Limb (tissue), 2 donors: ENCODE measurements at regions not wholly inside any gene's neighbourhood (a gene's known extent, or its start where the extent isn't known, plus 50 kb on each side); places are given as distances from the start of the nearest gene placed in this dataset.

Source experiments
- DNase-seq, 2 donors: peaks; one replicate each; pipeline ENCODE4 v3.0.0-alpha.2; 2016; ENCODE audit errors: extremely low spot score in 2 of 2

- peak in 1 of 2 donors; percentile 67 for DNase-seq
Measured at GRCh38 chr4:177569434-177569833, 127.2 kb upstream of the AGA start.

- no peak for DNase-seq
Measured at GRCh38 chr4:177573507-177573906, 131.3 kb upstream of the AGA start.

- no peak for DNase-seq
Measured at GRCh38 chr4:177574446-177574845, 132.2 kb upstream of the AGA start.

- no peak for DNase-seq
Measured at GRCh38 chr4:177579649-177580048, 137.4 kb upstream of the AGA start.

- no peak for DNase-seq
Measured at GRCh38 chr4:177582992-177583391, 140.8 kb upstream of the AGA start.

- no peak for DNase-seq
Measured at GRCh38 chr4:177587989-177588388, 145.8 kb upstream of the AGA start.

GRCh38 chr4:177595386-177595785 lies 153.1 kb upstream of the AGA start:
- DNase-seq: no peak

- no peak for DNase-seq
Measured at GRCh38 chr4:177596035-177596434, 153.8 kb upstream of the AGA start.

- DNase-seq: no peak
Measured at GRCh38 chr4:177596991-177597390, 154.8 kb upstream of the AGA start.

GRCh38 chr4:177605252-177605651 lies 163.0 kb upstream of the AGA start:
- no peak for DNase-seq

- no peak for DNase-seq
Measured at GRCh38 chr4:177607111-177607573, 164.9 kb upstream of the AGA start.

- no peak for DNase-seq
Measured at GRCh38 chr4:177611974-177612664, 169.9 kb upstream of the AGA start.

- DNase-seq: no peak
Measured at GRCh38 chr4:177612684-177613083, 170.4 kb upstream of the AGA start.

- DNase-seq: no peak
Measured at GRCh38 chr4:177632481-177632880, 190.2 kb upstream of the AGA start.

GRCh38 chr4:177638871-177639270 lies 196.6 kb upstream of the AGA start:
- DNase-seq: no peak

GRCh38 chr4:177640864-177641263 lies 198.6 kb upstream of the AGA start:
- no peak for DNase-seq

- no peak for DNase-seq
Measured at GRCh38 chr4:177660223-177660622, 218.0 kb upstream of the AGA start.

GRCh38 chr4:177667687-177668086 lies 225.4 kb upstream of the AGA start:
- no peak for DNase-seq

GRCh38 chr4:177671387-177671786 lies 229.2 kb upstream of the AGA start:
- DNase-seq: no peak

GRCh38 chr4:177671845-177672244 lies 229.6 kb upstream of the AGA start:
- DNase-seq: no peak

GRCh38 chr4:177673985-177674489 lies 231.8 kb upstream of the AGA start:
- no peak for DNase-seq

GRCh38 chr4:177680308-177680707 lies 238.1 kb upstream of the AGA start:
- no peak for DNase-seq

GRCh38 chr4:177681902-177682301 lies 239.7 kb upstream of the AGA start:
- DNase-seq: no peak

GRCh38 chr4:177687117-177687516 lies 244.9 kb upstream of the AGA start:
- DNase-seq: no peak
